CD8-positive, alpha-beta memory T cell (primary cell): ENCODE measurements at regions not wholly inside any gene's neighbourhood (a gene's known extent, or its start where the extent isn't known, plus 50 kb on each side); places are given as distances from the start of the nearest gene placed in this dataset.

Experiments
- CTCF ChIA-PET: fragments of 350-600 bp; sonication (Branson Sonifier 250); formaldehyde crosslinking; loops from one replicate; lab custom pipeline; 2021; ENCODE audit warnings: antibody characterized with exemption; lab: Charles Lee
- POLR2A ChIA-PET: fragments of 350-600 bp; sonication (Branson Sonifier 250); formaldehyde crosslinking; loops from one replicate; lab custom pipeline; 2021; ENCODE audit warnings: antibody characterized with exemption; lab: Charles Lee
- DNase-seq, 5 donors: peaks; one replicate each; pipeline versions ENCODE4 v3.0.0 to v3.0.0-alpha.2; 2020 to 2022; ENCODE audit warnings: mixed read lengths in 1 of 5
- H3K27ac ChIP-seq: one replicate; pipeline ENCODE4 v1.7.0; 2013; ENCODE audit warnings: low read depth, mild to moderate bottlenecking, low read length, moderate library complexity
- H3K27me3 ChIP-seq: 2 replicates; pipeline ENCODE4 v1.7.0; 2013; ENCODE audit warnings: low read length, mild to moderate bottlenecking; ENCODE audit not compliant: insufficient read depth, poor library complexity, severe bottlenecking
- H3K36me3 ChIP-seq: 2 replicates; pipeline ENCODE4 v1.7.0; 2013; ENCODE audit warnings: mild to moderate bottlenecking, low read length, moderate library complexity; ENCODE audit not compliant: insufficient read depth
- H3K4me1 ChIP-seq: 2 replicates; pipeline ENCODE4 v1.7.0; 2013; ENCODE audit warnings: mild to moderate bottlenecking, low read length, moderate library complexity; ENCODE audit not compliant: insufficient read depth
- H3K4me3 ChIP-seq: 2 replicates; pipeline ENCODE4 v1.7.0; 2013; ENCODE audit warnings: mild to moderate bottlenecking, low read length
- H3K9me3 ChIP-seq: 2 replicates; pipeline ENCODE4 v1.7.0; 2013; ENCODE audit warnings: mild to moderate bottlenecking, low read length
- H3K27ac Mint-ChIP-seq, 8 donors: one replicate each; pipeline ENCODE4 v1.8.0; 2020 to 2021; ENCODE audit warnings: mixed read lengths in 8 of 8, mild to moderate bottlenecking in 6 of 8, inconsistent platforms in 3 of 8, moderate library complexity in 3 of 8
- H3K27me3 Mint-ChIP-seq, 2 donors: one replicate each; pipeline ENCODE4 v1.8.0; 2020 to 2021; ENCODE audit warnings: mixed read lengths in 2 of 2, mild to moderate bottlenecking in 1 of 2, moderate library complexity in 1 of 2
- H3K36me3 Mint-ChIP-seq, 3 donors: one replicate each; pipeline ENCODE4 v1.8.0; 2020 to 2021; ENCODE audit warnings: mixed read lengths in 3 of 3, inconsistent platforms in 1 of 3, mild to moderate bottlenecking in 1 of 3
- H3K4me1 Mint-ChIP-seq, 3 donors: one replicate each; pipeline ENCODE4 v1.8.0; 2020 to 2021; ENCODE audit warnings: mixed read lengths in 3 of 3, inconsistent platforms in 1 of 3, mild to moderate bottlenecking in 1 of 3
- H3K4me3 Mint-ChIP-seq, 7 donors: one replicate each; pipeline ENCODE4 v1.8.0; 2020 to 2021; ENCODE audit warnings: mixed read lengths in 7 of 7, mild to moderate bottlenecking in 6 of 7, moderate library complexity in 4 of 7, inconsistent platforms in 2 of 7
- H3K9me3 Mint-ChIP-seq, 5 donors: one replicate each; pipeline ENCODE4 v1.8.0; 2020 to 2022; ENCODE audit warnings: mixed read lengths in 5 of 5, mild to moderate bottlenecking in 3 of 5, moderate library complexity in 2 of 5, inconsistent platforms in 1 of 5

DNA sequence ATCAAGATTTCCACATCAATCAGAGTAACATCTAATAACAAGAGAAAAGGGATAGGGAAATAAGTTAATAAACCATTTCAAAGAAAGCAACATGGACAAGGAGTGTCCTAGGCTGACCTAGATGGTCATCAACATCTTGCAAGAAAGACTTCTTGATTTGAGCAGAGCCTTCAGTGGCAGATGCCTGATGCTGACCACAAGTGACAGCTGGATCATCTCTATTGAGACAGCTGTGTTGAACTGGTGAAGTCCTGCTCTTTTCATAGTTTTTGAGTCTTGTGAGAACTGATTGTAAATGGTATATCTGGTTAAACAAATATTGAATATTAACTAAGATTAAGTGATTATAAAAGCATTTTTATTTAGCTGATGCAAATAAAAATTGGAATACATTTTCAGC is 1083.6 kb upstream of the LRFN5 start:
- H3K36me3 Mint-ChIP-seq = peaks cover 0 to 2% (median 0%) of the 10 kb centered on the region in 3 donors
- ChIA-PET POLR2A (no interaction called here), CTCF (no interaction called here)
- no peak overlapping the region for H3K27ac ChIP-seq
- H3K4me3 ChIP-seq = no peak overlapping the region
- no peak overlapping the region for H3K27ac Mint-ChIP-seq
- no peaks in the 10 kb centered on the region for H3K36me3 ChIP-seq
- peaks cover 0 to 11% (median 2%) of the 10 kb centered on the region in 5 donors for H3K9me3 Mint-ChIP-seq
- no peaks in the 10 kb centered on the region for H3K27me3 Mint-ChIP-seq
- no peak overlapping the region for H3K4me3 Mint-ChIP-seq
- no peaks in the 10 kb centered on the region for H3K4me1 Mint-ChIP-seq
- no peaks in the 10 kb centered on the region for H3K4me1 ChIP-seq
- H3K27me3 ChIP-seq = no peaks in the 10 kb centered on the region
- DNase-seq = no peak
- no peaks in the 10 kb centered on the region for H3K9me3 ChIP-seq

DNA sequence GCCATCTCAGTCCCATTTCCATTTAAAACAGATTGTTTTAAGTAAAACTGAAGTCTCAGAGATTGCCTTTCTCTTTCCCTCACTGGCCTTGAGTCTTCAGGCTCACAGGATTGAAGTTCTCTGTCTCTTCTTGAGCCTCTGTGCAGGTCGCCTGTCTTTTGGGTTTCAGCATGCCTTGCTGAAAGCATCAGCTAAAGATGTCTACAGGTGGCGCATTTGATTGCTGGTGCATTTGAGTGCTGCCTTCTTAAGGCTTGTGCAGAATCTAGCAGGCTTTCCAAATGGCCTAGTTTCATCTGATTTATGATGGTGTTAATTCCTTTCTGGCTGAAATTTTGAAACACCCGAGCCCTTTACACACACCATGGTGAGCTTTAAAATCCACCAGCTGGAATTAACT is 1062.2 kb upstream of the FBXO33 start:
- Histone ChIP-seq H3K36me3 (no peaks in the 10 kb centered on the region), H3K9me3 (no peaks in the 10 kb centered on the region), H3K4me1 (no peaks in the 10 kb centered on the region), H3K27ac (no peak overlapping the region), H3K4me3 (no peak overlapping the region), H3K27me3 (no peaks in the 10 kb centered on the region)
- Mint-ChIP-seq H3K27ac (no peak overlapping the region), H3K4me3 (no peak overlapping the region), H3K36me3 (no peaks in the 10 kb centered on the region), H3K27me3 (no peaks in the 10 kb centered on the region), H3K9me3 (peaks cover 0 to 13% (median 3%) of the 10 kb centered on the region in 5 donors), H3K4me1 (no peaks in the 10 kb centered on the region)
- no peak for DNase-seq
- ChIA-PET POLR2A (no interaction called here), CTCF (no interaction called here)

DNA sequence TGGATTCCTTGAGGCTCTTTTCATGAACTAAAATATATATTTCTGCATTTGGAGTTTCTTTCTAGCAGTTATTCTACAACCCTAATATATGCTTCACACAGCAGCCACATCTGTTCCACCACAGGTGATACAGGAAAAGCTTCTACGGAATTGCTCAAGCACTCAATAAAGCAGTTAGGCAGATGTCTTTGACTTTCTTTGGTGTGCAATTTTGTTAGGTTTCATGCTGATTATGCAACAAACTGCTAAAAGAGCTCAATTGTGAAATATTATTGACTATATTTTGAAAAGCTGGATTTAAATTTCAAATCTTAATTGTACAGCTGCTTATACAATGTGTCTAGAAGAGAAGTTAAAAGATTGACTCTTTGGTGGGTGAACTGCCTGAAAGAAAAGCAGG is 1055.6 kb upstream of the FBXO33 start:
- no peak for DNase-seq
- Mint-ChIP-seq H3K27ac (no peak overlapping the region), H3K4me1 (no peaks in the 10 kb centered on the region), H3K27me3 (peaks cover 0 to 3% of the 10 kb centered on the region in 2 donors), H3K4me3 (no peak overlapping the region), H3K36me3 (no peaks in the 10 kb centered on the region), H3K9me3 (peaks cover 0 to 4% (median 3%) of the 10 kb centered on the region in 5 donors)
- no peaks in the 10 kb centered on the region for H3K27me3 ChIP-seq
- no peak overlapping the region for H3K4me3 ChIP-seq
- POLR2A ChIA-PET = no interaction called here
- H3K27ac ChIP-seq = no peak overlapping the region
- H3K4me1 ChIP-seq = no peaks in the 10 kb centered on the region
- H3K9me3 ChIP-seq = no peaks in the 10 kb centered on the region
- CTCF ChIA-PET = no interaction called here
- no peaks in the 10 kb centered on the region for H3K36me3 ChIP-seq

DNA sequence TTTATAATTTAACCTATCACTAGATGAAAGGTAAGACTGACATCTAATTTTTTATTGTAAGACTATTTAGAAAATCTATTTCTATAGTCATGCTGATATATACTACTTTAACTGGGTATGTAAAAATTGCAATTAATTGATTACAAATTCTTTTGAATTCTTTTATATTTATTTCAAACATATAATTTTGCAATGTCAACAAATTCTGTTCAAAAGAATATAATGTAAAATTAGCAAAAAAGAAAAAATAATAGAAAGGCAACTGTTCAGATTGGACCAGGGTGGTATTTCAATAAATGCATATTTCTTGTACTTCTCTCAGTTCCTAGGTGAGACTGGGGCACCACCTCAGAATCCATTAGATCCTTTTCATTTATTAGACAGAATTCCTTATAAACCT is 1053.5 kb upstream of the FBXO33 start:
- no peak for DNase-seq
- H3K27me3 Mint-ChIP-seq = peaks cover 0 to 3% of the 10 kb centered on the region in 2 donors
- CTCF ChIA-PET = no interaction called here
- Histone ChIP-seq H3K9me3 (no peaks in the 10 kb centered on the region), H3K36me3 (no peaks in the 10 kb centered on the region), H3K27me3 (no peaks in the 10 kb centered on the region), H3K4me3 (no peak overlapping the region), H3K27ac (no peak overlapping the region), H3K4me1 (no peaks in the 10 kb centered on the region)
- no peaks in the 10 kb centered on the region for H3K36me3 Mint-ChIP-seq
- no peak overlapping the region for H3K27ac Mint-ChIP-seq
- no peaks in the 10 kb centered on the region for H3K4me1 Mint-ChIP-seq
- no peak overlapping the region for H3K4me3 Mint-ChIP-seq
- POLR2A ChIA-PET = no interaction called here
- peaks cover 0 to 4% (median 2%) of the 10 kb centered on the region in 5 donors for H3K9me3 Mint-ChIP-seq

DNA sequence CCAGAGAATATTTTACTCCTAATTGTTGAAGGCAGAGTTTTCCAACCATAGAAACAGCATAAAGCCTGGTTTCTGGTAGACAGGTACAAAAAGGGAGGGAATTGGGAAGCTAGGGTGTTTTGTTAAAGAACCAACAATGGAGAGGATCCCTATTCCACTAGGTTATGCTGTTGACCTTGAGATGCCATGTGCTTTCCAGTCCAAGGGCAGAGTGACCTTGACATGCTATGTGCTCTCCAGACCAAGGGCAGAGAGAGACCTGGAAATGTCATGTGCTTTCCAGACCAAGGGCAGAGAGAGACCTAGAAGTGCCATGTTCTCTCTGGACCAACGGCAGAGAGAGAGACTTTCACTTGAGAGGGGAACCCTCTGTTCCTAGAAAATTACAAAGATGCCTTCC is 1043.8 kb upstream of the FBXO33 start:
- Histone ChIP-seq H3K36me3 (no peaks in the 10 kb centered on the region), H3K4me1 (no peaks in the 10 kb centered on the region), H3K27ac (no peak overlapping the region), H3K9me3 (peaks cover 4% of the 10 kb centered on the region), H3K4me3 (no peak overlapping the region), H3K27me3 (no peaks in the 10 kb centered on the region)
- no peaks in the 10 kb centered on the region for H3K4me1 Mint-ChIP-seq
- no peaks in the 10 kb centered on the region for H3K36me3 Mint-ChIP-seq
- peaks cover 9 to 29% (median 21%) of the 10 kb centered on the region in 5 donors for H3K9me3 Mint-ChIP-seq
- no peak for DNase-seq
- H3K27ac Mint-ChIP-seq = no peak overlapping the region
- CTCF ChIA-PET = no interaction called here
- H3K4me3 Mint-ChIP-seq = no peak overlapping the region
- no peaks in the 10 kb centered on the region for H3K27me3 Mint-ChIP-seq
- POLR2A ChIA-PET = no interaction called here

DNA sequence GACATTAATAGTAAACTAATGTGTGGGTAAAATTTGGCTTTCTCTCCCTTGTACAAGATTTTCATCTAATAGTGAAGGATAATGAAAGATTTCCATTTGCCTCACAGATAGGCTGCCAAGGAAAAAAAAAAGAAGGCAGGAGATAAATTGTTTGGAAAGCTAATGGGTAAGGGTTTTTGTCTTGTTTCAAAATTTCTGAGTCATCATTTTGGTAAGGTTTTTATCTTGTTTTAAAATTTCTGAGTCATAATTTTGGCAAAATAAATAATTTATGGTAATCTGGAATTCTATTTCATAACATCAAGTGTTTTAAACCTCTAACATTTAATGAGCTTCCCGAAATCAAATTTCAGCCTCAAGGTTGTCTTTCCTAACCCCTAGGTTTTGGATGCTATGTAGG is 1035.7 kb upstream of the FBXO33 start:
- H3K9me3 ChIP-seq = peaks cover 5% of the 10 kb centered on the region
- Mint-ChIP-seq H3K27ac (no peak overlapping the region), H3K9me3 (peaks cover 11 to 22% (median 19%) of the 10 kb centered on the region in 5 donors), H3K4me1 (no peaks in the 10 kb centered on the region), H3K4me3 (no peak overlapping the region), H3K27me3 (peaks cover 0 to 1% of the 10 kb centered on the region in 2 donors), H3K36me3 (no peaks in the 10 kb centered on the region)
- H3K4me3 ChIP-seq = no peak overlapping the region
- DNase-seq = no peak
- ChIA-PET POLR2A (no interaction called here), CTCF (no interaction called here)
- no peaks in the 10 kb centered on the region for H3K4me1 ChIP-seq
- H3K27me3 ChIP-seq = no peaks in the 10 kb centered on the region
- H3K36me3 ChIP-seq = no peaks in the 10 kb centered on the region
- H3K27ac ChIP-seq = no peak overlapping the region

DNA sequence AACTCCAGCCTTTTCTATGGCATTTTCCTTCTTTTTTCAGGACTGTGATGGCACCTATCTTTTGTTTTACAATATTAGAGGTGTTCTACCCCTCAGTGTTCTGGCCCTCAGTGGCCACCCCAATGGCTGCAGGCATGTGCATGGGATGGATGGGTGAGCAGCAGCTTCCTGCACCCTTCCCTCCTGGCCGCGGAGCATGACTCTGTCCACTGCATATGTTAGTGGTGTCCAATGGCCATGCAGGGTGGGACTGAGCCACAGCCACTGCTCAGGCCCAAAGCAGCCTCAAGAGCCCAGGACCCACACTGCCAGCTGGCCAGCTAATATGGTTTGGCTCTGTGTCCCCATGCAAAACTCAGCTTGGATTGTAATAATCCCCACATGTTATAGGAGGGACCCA is 1032.3 kb upstream of the FBXO33 start:
- CTCF ChIA-PET = no interaction called here
- Mint-ChIP-seq H3K4me3 (no peak overlapping the region), H3K4me1 (no peaks in the 10 kb centered on the region), H3K27me3 (peaks cover 0 to 1% of the 10 kb centered on the region in 2 donors), H3K27ac (no peak overlapping the region), H3K9me3 (peaks cover 7 to 17% (median 8%) of the 10 kb centered on the region in 5 donors), H3K36me3 (no peaks in the 10 kb centered on the region)
- H3K4me3 ChIP-seq = no peak overlapping the region
- no peaks in the 10 kb centered on the region for H3K27me3 ChIP-seq
- DNase-seq = no peak
- no peaks in the 10 kb centered on the region for H3K36me3 ChIP-seq
- POLR2A ChIA-PET = no interaction called here
- H3K27ac ChIP-seq = no peak overlapping the region
- H3K9me3 ChIP-seq = peaks cover 5% of the 10 kb centered on the region
- H3K4me1 ChIP-seq = no peaks in the 10 kb centered on the region

DNA sequence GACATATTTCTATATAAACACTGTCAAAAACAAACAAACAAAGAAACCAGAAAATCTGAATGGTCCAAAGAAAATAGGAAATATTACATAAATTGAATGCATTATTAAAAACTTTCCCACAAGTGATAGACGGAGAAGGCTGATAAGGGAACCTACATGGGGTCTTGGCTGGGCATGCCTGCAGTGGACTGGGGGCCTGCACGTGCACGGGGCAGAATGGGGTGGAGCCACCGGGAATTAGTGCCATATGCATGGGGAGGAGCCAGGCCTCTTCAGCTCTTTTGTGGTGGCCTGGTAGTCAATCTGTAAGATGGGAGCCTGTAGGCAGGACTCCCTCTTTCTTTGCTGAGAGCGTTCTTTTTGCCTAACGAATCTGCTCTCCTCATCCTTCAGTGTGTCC is 1031.7 kb upstream of the FBXO33 start:
- POLR2A ChIA-PET = no interaction called here
- CTCF ChIA-PET = no interaction called here

DNA sequence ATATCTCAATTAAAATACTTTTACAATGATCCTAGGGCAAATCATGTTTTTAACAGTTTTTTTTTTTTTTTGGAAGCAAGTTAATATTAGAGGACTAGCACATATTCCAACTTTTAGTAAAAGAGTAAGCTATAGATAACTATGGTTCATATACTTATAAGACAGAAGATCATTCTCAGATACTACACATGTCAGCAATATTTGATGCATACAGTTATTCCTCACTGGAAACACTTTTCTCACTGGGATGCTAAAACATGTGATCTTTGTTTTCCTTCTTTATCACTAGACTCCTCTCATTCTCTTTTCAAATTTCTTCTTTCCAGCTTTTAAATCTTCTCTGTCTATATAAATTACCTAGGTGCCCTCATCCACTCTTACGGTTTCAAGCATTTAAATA is 1020.4 kb upstream of the FBXO33 start:
- CTCF ChIA-PET = interaction anchor here (1.2 kb wide), 1 partner anchor 20 kb away, joined by 4 read pairs; no protein-coding TSS in a partner anchor
- POLR2A ChIA-PET = no interaction called here

More for the DNA sequence above, 1031.7 kb upstream of the FBXO33 start:
- Histone ChIP-seq H3K27me3 (no peaks in the 10 kb centered on the region), H3K27ac (no peak overlapping the region), H3K36me3 (no peaks in the 10 kb centered on the region), H3K4me1 (no peaks in the 10 kb centered on the region), H3K4me3 (no peak overlapping the region), H3K9me3 (peaks cover under 1% of the 10 kb centered on the region)
- Mint-ChIP-seq H3K9me3 (peaks cover 7 to 17% (median 8%) of the 10 kb centered on the region in 5 donors), H3K4me3 (no peak overlapping the region), H3K27me3 (peaks cover 0 to 1% of the 10 kb centered on the region in 2 donors), H3K27ac (no peak overlapping the region), H3K4me1 (no peaks in the 10 kb centered on the region), H3K36me3 (no peaks in the 10 kb centered on the region)
- DNase-seq = no peak

More for the DNA sequence above, 1020.4 kb upstream of the FBXO33 start:
- H3K9me3 ChIP-seq = no peaks in the 10 kb centered on the region
- no peak overlapping the region for H3K4me3 ChIP-seq
- H3K36me3 Mint-ChIP-seq = no peaks in the 10 kb centered on the region
- H3K27ac Mint-ChIP-seq = no peak overlapping the region
- no peaks in the 10 kb centered on the region for H3K4me1 ChIP-seq
- H3K27me3 ChIP-seq = no peaks in the 10 kb centered on the region
- no peaks in the 10 kb centered on the region for H3K36me3 ChIP-seq
- H3K27ac ChIP-seq = no peak overlapping the region
- no peaks in the 10 kb centered on the region for H3K4me1 Mint-ChIP-seq
- peaks cover 0 to 9% (median 3%) of the 10 kb centered on the region in 5 donors for H3K9me3 Mint-ChIP-seq
- H3K4me3 Mint-ChIP-seq = no peak overlapping the region
- DNase-seq = no peak
- H3K27me3 Mint-ChIP-seq = no peaks in the 10 kb centered on the region
